Sigmoid colon (tissue), 4 donors: ENCODE measurements at regions not wholly inside any gene's neighbourhood (a gene's known extent, or its start where the extent isn't known, plus 50 kb on each side); places are given as distances from the start of the nearest gene placed in this dataset.

ENCODE experiments used
- POLR2AphosphoS5 ChIP-seq, 4 donors: sonication (generic); formaldehyde crosslinking; IDR thresholded peaks; one replicate each; pipeline ENCODE4 v1.6.1; 2017; ENCODE audit warnings: antibody characterized with exemption in 4 of 4
- TF ChIP-seq, protein P1 (sequence below), 4 experiments: fragments of 450-650 bp in 3 of 4; fragments of 200-600 bp in 1 of 4; IDR thresholded peaks; one replicate each; pipeline ENCODE4 v1.5.1; 2016 to 2019; ENCODE audit warnings: antibody characterized with exemption in 4 of 4, mild to moderate bottlenecking in 3 of 4, moderate library complexity in 2 of 4

DNA sequence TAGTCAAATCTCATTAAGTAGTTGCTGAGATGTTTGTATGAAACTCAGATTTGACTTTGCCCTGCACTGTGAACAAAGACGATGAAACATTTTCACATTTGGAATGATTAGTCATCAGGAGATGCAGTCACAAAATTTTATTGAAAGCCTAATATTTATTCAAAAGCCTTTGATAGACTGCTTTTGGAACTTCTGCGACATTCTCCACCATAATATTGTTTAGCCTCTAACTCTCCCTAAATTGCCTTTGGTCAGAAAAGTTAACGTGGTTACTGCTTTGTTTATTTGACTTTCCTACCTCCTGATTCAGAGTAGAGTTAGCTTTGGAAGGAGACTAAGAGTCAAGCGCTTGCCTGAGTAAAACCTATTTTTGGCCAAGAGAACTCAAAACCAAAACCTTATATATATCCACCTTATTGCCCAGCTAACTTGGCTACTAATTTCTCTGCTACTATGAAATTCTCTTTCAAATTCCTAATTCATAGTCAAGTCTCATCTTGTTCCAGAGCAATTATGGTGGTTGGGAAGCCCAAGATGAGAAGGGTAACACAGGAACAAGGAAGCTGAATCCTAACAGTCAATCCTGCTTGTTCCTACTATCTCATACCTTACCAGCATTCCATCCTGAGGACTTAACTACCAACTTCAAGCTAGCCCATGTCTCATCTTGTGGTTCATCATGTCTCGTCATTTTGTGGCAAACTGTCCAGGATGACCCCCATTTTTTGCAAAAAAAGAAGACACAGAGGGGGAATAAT is 429.6 kb downstream of the USP25 start:
- TF ChIP-seq, protein P1, sequence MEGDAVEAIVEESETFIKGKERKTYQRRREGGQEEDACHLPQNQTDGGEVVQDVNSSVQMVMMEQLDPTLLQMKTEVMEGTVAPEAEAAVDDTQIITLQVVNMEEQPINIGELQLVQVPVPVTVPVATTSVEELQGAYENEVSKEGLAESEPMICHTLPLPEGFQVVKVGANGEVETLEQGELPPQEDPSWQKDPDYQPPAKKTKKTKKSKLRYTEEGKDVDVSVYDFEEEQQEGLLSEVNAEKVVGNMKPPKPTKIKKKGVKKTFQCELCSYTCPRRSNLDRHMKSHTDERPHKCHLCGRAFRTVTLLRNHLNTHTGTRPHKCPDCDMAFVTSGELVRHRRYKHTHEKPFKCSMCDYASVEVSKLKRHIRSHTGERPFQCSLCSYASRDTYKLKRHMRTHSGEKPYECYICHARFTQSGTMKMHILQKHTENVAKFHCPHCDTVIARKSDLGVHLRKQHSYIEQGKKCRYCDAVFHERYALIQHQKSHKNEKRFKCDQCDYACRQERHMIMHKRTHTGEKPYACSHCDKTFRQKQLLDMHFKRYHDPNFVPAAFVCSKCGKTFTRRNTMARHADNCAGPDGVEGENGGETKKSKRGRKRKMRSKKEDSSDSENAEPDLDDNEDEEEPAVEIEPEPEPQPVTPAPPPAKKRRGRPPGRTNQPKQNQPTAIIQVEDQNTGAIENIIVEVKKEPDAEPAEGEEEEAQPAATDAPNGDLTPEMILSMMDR (IDR thresholded peaks at IDR 0.05): no peak
- no peak for TF ChIP-seq POLR2AphosphoS5 (IDR thresholded peaks at IDR 0.05)
